NCI-H2029 treated with DMSO at 0.1 percent for 48 hours (cell line): ENCODE measurements at regions not wholly inside any gene's neighbourhood (a gene's known extent, or its start where the extent isn't known, plus 50 kb on each side); places are given as distances from the start of the nearest gene placed in this dataset.
"Not testable (repeated sequence)": the region's sequence is repeated elsewhere in the genome, so short reads cannot be mapped to it uniquely, and the experiment has no call there.

Source experiments
- DNase-seq: peaks from one replicate; lab custom pipeline; 2025; lab: John Stamatoyannopoulos, UW

DNA sequence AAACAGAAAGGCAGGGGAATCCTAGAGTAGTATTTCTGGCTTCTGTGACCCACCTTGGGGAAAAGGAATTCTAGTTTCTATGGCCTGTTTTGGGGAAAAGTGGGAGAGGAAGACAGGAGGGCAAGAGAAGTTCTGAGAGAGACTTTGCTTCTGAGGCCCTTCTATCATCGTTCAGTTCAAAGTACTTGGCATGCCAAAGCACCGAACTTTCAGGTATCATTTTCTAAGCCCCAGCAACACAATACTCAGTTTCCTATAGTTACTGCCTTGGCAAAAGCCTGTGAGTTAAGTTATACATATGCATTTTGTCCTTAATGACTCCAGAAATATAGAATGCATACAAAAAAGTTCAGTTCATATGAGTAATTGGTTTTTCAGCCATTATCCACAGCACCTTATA, 74.1 kb upstream of the CHD2 start:
- no peak for DNase-seq

DNA sequence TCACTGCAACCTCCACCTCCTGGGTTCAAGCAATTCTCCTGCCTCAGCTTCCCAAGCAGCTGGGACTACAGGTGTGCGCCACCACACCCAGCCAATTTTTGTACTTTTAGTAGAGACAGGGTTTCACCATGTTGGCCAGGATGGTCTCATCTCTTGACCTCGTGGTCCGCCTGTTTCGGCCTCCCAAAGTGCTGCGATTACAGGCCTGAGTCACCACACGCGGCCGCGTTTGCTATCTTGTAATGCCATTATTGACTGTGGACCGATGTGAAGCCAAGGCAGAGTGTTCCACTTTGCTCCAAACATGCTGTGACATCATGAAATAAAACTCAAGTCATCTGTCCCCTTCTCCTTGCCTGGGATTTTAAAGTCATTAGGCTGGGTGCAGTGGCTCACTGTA, 72.1 kb upstream of the CHD2 start:
- DNase-seq = not testable (repeated sequence)

DNA sequence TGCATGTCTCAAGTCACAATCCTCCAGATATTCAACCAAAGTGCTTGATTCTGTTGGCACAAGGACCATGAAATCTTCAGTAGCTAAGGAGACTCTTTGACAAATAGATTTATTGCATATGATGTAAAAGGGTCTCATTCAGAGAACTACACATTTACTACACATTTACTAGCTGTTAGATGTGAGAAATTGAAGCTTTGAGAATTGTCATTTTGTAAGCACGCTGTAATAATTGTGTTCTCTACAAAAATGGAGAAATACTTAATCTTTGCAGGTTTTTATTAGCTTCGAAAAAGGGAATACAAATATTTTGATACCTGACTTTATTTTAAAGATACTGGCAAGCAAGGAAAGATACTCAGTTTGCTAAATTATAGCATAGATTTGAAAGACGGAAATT, 70.2 kb upstream of the CHD2 start:
- DNase-seq = no peak

- no peak for DNase-seq
Measured at GRCh38 chr15:92831336-92831654, 68.8 kb upstream of the CHD2 start.

DNA sequence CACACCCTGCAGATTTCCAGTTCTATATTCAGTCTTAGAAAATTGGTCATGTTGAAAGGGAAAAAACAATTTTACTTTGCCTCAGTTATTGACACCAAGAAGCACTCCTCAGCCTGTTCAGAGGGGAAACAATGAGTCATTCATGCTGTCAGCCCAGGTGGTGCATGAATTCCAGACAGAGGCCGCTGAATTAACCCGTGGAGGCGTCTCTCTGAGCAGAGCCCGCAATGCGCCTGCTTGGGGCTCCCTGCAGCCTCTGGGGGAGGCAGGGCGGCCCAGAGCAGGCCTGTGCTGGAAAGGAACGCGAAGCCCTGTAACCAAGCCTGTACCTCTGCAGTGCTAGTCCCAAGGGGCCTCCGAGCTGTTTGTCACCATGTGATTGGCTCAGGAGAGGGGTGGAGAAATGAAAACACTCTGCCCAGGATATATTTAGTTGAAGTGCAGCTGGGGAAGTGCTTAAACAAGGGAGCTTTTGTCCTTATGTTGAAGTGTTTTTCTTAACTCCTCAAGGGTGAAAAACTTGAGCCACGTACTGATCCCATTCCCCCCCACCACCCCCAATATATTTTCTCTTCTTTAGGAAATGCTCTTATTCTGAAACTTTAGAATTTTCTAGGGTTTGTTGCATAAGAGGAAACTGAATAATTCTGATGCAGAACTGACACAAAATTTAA, 68.3 kb upstream of the CHD2 start:
- DNase-seq = peak; percentile 65

DNA sequence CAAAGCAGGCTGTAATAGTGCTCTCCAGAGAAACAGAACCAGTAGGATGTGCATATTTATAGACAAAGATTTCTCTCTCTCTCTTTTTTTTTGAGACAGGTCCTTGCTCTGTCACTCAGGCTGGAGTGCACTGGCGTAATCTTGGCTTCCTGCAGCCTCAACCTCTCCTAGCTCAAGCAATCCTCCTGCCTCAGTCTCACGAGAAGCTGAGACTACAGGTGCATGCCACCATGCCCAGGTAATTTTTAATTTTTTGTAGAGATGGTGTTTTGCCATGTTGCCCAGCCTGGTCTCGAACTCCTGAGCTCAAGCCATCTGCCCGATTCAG, 67.1 kb upstream of the CHD2 start:
- no peak for DNase-seq

- DNase-seq = no peak
Measured at GRCh38 chr15:92833493-92834271, 66.4 kb upstream of the CHD2 start.

- peak; percentile 7 for DNase-seq
Measured at GRCh38 chr15:92839696-92840095, 60.4 kb upstream of the CHD2 start.

DNA sequence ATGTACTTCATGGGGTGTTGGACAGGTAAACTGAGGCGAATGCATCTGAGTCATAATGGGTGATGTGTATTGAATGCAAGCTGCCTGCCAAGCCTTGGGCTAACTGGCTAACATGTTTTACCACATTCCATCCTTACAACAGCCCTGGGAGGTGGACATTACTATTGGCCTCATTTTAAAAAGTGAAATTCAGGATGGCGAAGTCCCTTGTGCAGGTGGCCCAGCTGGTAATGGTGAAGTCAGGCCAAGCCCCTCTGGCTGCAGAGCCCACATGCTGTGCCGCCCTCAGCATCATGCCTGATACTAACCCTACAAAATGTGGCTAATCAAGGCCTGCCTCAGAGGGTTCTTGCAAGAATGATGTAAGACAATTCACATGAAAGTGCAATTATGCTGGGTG, 60.0 kb upstream of the CHD2 start:
- no peak for DNase-seq

DNA sequence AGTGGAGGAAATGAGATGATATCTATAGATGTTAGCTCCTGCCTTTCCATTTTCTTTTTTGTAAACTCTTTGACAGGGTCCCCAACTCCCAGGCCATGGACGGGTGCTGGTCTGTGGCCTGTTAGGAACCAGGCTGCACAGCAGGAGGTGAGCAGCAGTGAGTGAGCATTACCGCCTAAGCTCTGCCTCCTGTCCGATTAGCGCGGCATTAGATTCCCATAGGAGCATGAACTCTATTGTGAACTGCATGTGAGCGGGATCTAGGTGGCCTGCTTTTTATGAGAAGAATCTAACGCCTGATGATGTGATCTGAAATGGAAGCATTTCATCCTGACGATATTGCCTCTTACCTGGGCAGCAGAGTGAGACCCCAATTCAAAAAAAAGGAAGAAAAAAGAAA, 56.8 kb upstream of the CHD2 start:
- DNase-seq = no peak

- no peak for DNase-seq
Measured at GRCh38 chr15:92843814-92844213, 56.3 kb upstream of the CHD2 start.

GRCh38 chr15:92845126-92845508, 55.0 kb upstream of the CHD2 start:
- DNase-seq = peak; percentile 6

GRCh38 chr15:92846741-92847140, 53.4 kb upstream of the CHD2 start:
- no peak for DNase-seq

DNA sequence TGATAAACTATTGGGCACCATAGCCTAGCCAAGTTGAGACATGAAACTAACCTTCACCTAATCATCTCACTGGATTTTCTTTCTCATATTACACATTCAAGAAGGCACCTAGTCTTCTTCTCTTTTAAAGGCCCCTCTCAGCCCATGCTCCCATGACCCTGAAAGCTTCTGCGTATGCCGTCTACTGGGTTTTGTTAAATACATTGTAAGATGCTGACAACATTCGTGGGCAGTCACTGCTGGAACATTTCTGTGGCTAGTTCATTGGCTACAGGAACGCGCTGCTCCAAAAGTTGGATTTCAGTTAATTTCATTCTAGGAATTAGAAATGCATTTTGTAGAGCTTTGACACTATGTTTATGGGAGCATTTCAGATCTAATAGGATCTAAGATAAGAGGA, 52.3 kb upstream of the CHD2 start:
- DNase-seq = no peak

DNA sequence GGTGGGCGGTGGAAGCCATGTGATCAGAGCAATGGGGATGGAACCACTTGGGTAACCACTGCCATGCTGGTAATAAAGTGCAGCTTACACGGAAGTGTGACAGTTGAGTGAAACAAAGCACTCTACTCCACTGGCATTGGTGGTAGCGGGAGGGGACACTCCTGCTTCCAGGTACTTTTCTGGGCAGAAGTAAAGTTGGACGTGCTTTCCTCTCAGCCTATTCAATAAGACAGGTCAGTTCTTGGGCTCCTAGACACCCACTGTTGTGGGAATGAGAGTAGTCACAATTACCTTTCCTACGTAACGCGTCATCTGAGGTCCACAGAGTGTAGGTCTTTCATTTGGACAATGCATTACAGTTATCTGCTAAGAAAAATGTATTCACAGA, 51.7 kb upstream of the CHD2 start:
- no peak for DNase-seq

GRCh38 chr15:92848852-92849598, 51.1 kb upstream of the CHD2 start:
- no peak for DNase-seq

DNA sequence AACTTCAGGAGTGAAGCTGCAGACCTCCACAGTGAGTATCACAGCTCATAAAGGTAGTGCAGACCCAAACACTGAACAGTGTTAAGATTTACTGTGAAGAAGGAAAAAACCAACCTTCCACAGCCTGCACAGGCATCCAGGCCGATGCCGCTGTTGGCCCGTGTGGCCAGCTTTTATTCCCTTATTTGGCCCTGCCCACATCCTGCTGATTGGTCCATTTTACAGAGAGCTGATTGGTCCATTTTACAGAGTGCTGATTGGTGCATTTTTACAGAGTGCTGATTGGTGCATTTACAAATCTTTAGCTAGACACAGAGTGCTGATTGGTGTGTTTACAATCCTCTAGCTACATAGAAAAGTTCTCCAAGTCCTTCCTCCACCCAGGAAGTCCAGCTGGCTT, 49.9 kb upstream of the CHD2 start:
- DNase-seq = not testable (repeated sequence)
